MCF 10A (cell line): ENCODE measurements at regions not wholly inside any gene's neighbourhood (a gene's known extent, or its start where the extent isn't known, plus 50 kb on each side); places are given as distances from the start of the nearest gene placed in this dataset.

ENCODE experiments used
- BruUV-seq: library from RNA; stranded (reverse); fragments of 400-500 nt; replicated peaks from 2 replicates; lab custom pipeline; 2021; lab: Mats Ljungman, UMichigan
- CTCF ChIA-PET: fragments of 300-600 bp; sonication (Branson Sonifier 250); formaldehyde crosslinking; extraction: SDS; loops from one replicate; lab custom pipeline; 2021; ENCODE audit warnings: antibody characterized with exemption, inconsistent platforms; lab: Yijun Ruan, JAX
- POLR2A ChIA-PET: fragments of 300-600, 350-650 bp; sonication (Branson Sonifier 250); formaldehyde crosslinking; extraction: SDS; loops from one replicate; lab custom pipeline; 2020; ENCODE audit warnings: antibody characterized with exemption, inconsistent platforms; lab: Yijun Ruan, JAX
- DNase-seq: peaks from one replicate; pipeline ENCODE4 v3.0.0-alpha.2; 2018; ENCODE audit not compliant: unreplicated experiment
- H3K27ac Mint-ChIP-seq: one replicate; pipeline ENCODE4 v1.8.0; 2022; ENCODE audit warnings: mild to moderate bottlenecking, low read depth, mixed read lengths; ENCODE audit not compliant: unreplicated experiment
- H3K27me3 Mint-ChIP-seq: one replicate; pipeline ENCODE4 v1.8.0; 2022; ENCODE audit warnings: mixed read lengths; ENCODE audit not compliant: insufficient read depth, unreplicated experiment
- H3K36me3 Mint-ChIP-seq: one replicate; pipeline ENCODE4 v1.8.0; 2022; ENCODE audit warnings: mild to moderate bottlenecking, moderate library complexity, mixed read lengths; ENCODE audit not compliant: insufficient read depth, unreplicated experiment
- H3K4me1 Mint-ChIP-seq: one replicate; pipeline ENCODE4 v1.8.0; 2022; ENCODE audit warnings: mixed read lengths; ENCODE audit not compliant: insufficient read depth, unreplicated experiment
- H3K4me3 Mint-ChIP-seq: one replicate; pipeline ENCODE4 v1.8.0; 2022; ENCODE audit warnings: mild to moderate bottlenecking, moderate library complexity, mixed read lengths; ENCODE audit not compliant: unreplicated experiment
- H3K9me3 Mint-ChIP-seq: one replicate; pipeline ENCODE4 v1.8.0; 2022; ENCODE audit warnings: mixed read lengths; ENCODE audit not compliant: unreplicated experiment
- CTCF ChIP-seq: fragments of 200-600 bp; IDR thresholded peaks from one replicate; pipeline ENCODE4 v1.8.0; 2022; ENCODE audit warnings: antibody characterized with exemption, mild to moderate bottlenecking; ENCODE audit not compliant: unreplicated experiment
- intact Hi-C: fragments of 100-400 bp; cut with micrococcal nuclease; formaldehyde crosslinking; loops from 2 replicates; pipeline ENCODE4 v1.14.1; 2022

GRCh38 chr2:7490672-7491071 lies 573.5 kb downstream of the RNF144A start:
- no TSS peak for BruUV-seq
- Mint-ChIP-seq H3K9me3 (peaks cover 28% of the 10 kb centered on the region), H3K4me1 (no peaks in the 10 kb centered on the region), H3K27ac (no peak overlapping the region), H3K27me3 (no peaks in the 10 kb centered on the region), H3K36me3 (no peaks in the 10 kb centered on the region), H3K4me3 (no peak overlapping the region)
- intact Hi-C loops, result no loop called here
- CTCF ChIA-PET, result no interaction called here
- no peak for TF ChIP-seq CTCF
- POLR2A ChIA-PET, result no interaction called here
- DNase-seq, result no peak

GRCh38 chr2:7492719-7493118 lies 575.5 kb downstream of the RNF144A start:
- TF ChIP-seq CTCF, result no peak
- no TSS peak for BruUV-seq
- Mint-ChIP-seq H3K4me1 (no peaks in the 10 kb centered on the region), H3K36me3 (no peaks in the 10 kb centered on the region), H3K27me3 (no peaks in the 10 kb centered on the region), H3K9me3 (peaks cover 24% of the 10 kb centered on the region), H3K4me3 (no peak overlapping the region), H3K27ac (no peak overlapping the region)
- ChIA-PET POLR2A (no interaction called here), CTCF (no interaction called here)
- intact Hi-C loops, result no loop called here
- DNase-seq, result no peak

- Mint-ChIP-seq H3K27me3 (no peaks in the 10 kb centered on the region), H3K9me3 (peaks cover 30% of the 10 kb centered on the region), H3K4me1 (no peaks in the 10 kb centered on the region), H3K4me3 (no peak overlapping the region), H3K27ac (no peak overlapping the region), H3K36me3 (no peaks in the 10 kb centered on the region)
- peak; percentile 13 for DNase-seq
- BruUV-seq, result no TSS peak
- ChIA-PET POLR2A (no interaction called here), CTCF (no interaction called here)
- intact Hi-C loops, result no loop called here
- TF ChIP-seq CTCF, result no peak
These were observed 580.0 kb downstream of the RNF144A start for GRCh38 chr2:7497178-7497577.

GRCh38 chr2:7499018-7499417 lies 581.8 kb downstream of the RNF144A start:
- ChIA-PET POLR2A (no interaction called here), CTCF (no interaction called here)
- no TSS peak for BruUV-seq
- TF ChIP-seq CTCF, result no peak
- no peak overlapping the region for H3K4me3 Mint-ChIP-seq
- intact Hi-C loops, result no loop called here
- peaks cover 32% of the 10 kb centered on the region for H3K9me3 Mint-ChIP-seq
- no peak for DNase-seq
- no peaks in the 10 kb centered on the region for H3K4me1 Mint-ChIP-seq
- H3K27me3 Mint-ChIP-seq, result no peaks in the 10 kb centered on the region
- no peaks in the 10 kb centered on the region for H3K36me3 Mint-ChIP-seq
- H3K27ac Mint-ChIP-seq, result no peak overlapping the region
